ENCODE measurements at regions not wholly inside any gene's neighbourhood (a gene's known extent, or its start where the extent isn't known, plus 50 kb on each side); places are given as distances from the start of the nearest gene placed in this dataset.
A peak's percentile ranks its signal among the peaks of the same experiment; 100 is the strongest.
"Not testable (repeated sequence)": the region's sequence is repeated elsewhere in the genome, so short reads cannot be mapped to it uniquely, and the experiment has no call there.

DNA sequence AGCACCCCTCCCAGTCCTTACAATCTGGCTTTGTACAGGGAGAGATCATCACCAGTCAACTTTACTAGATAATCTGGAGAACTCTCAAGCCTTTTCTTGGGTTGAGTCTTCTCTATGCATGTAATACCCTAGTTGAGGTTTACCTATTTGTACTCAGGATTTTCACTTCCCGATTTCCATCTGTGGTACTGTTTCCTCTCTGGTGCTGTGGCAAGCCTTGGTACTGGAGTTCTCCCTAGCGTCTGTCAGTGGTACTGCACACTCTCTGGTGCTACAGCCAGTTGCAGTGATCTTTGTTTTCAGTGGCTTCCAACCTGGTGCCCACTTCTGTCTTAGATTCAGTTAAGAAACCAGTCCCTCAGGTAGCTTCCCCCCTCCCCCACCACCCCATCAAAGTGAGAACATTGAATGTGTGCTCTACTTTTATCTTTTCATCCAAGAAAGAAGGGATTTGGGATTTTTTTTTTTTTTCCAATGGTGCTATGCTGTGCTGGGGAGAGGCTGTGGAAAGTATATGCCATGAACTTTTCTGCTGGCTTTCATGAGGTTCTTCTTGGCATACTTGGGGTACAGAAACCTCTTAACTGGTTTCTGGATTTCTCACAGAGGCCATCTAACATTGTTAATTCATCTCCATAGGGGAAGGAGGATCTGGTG is 69.4 kb upstream of the EVL start:
- peak; percentile 40 to 59 for DNase-seq (ENCODE audit: low read depth in 2 of 2)

DNA sequence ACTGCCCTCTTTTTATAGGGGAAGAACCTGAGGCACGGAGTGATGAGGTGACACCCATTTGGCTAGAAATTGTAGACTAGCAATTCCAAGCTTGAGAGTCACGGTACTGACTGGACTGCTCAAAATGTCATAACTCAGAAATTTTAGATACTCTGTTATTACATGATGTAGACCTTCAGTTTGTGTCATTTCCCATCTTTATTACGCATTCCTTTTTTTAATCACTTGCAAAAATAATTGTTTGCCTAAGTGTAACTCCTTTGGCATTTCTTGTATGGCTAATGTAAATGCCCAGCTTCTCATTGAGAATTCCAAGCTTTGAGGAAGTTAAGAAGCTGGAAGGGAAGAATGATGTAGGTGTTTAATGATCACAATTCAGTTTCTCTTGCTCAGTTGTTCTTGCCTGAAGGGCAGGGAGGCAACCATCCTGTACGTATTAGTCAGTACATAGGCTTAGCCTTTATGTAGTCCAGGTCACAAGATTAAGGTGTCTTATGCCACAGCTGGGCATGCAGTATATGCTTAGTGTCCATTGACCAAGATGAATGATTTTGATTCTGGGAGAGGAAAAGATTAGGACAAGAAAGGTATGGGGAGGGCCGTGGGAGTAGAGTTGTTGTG is 68.2 kb upstream of the EVL start:
- no peak for DNase-seq (ENCODE audit: low read depth in 2 of 2)

DNA sequence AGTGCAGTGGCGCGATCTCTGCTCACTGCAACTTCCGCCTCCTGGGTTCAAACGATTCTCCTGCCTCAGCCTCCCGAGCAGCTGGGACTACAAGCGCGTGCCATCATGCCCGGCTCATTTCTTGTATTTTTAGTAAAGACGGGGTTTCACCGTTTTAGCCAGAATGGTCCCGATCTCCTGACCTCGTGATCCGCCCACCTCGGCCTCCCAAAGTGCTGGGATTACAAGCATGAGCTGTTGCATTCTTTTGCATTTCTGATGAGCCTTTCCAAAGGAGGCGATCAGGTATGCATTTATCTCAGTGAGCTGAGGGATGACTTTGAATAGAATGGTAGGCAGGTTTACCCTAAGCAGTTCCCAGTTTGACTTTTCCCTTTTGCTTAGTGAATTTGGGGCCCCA is 64.8 kb upstream of the EVL start:
- DNase-seq (ENCODE audit: low read depth in 2 of 2): not testable (repeated sequence)

DNA sequence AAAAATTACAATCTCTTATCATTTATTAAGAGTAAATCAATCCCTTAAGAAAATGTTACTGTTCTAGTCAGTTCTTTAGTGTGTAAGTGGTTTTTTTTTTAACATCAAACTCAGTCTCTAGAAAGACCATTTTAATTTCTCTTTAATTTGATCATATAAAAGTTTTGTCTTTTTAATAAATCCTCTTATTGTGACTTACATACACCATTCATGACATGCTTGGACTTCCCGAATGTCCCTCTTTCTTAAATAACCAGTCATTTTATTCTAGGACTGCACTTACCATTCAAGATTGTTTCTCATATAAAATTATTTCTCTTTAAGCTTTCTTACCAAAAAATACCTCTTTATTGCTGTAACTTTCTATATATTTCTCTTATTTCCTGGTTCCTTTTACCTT is 60.8 kb upstream of the EVL start:
- DNase-seq (ENCODE audit: low read depth in 2 of 2): no peak

DNA sequence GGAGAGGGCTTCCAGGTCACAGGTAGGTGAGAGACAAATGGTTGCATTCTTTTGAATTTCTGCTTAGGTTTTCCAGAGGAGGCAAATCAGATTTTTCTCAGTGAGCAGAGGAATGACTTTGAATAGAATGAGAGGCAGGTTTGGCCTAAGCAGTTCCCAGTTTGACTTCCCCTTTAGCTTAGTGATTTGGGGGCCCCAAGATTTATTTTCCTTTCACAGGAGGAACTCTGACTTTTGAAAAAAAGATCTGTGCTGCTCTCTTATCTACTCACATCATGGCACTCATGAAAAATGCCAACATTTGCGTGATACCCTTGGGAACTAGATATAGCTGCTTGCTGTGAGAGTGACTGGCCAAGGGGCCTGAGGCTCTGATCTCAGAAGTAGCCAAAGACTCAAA is 58.0 kb upstream of the EVL start:
- no peak for DNase-seq (ENCODE audit: low read depth in 2 of 2)

DNA sequence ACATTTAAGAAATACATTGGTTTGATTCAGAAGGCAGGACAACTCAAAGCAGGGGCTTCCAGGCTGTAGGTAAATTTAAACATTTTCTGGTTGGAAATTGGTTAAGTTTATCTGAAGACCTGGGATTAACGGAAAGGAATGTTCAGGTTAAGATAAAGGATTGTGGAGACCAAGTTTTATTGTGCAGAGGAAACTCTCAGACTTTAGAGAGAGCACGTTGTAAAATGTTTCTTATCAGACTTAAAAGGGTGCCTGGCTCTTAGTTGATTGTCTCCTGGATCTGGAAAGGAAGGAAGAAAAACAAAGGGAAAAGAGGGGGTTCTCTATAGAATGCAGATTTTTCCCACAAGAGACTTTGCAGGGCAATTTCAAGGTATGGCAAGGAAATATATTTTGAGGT is 55.4 kb upstream of the EVL start:
- not testable (repeated sequence) for DNase-seq (ENCODE audit: low read depth in 2 of 2)

DNA sequence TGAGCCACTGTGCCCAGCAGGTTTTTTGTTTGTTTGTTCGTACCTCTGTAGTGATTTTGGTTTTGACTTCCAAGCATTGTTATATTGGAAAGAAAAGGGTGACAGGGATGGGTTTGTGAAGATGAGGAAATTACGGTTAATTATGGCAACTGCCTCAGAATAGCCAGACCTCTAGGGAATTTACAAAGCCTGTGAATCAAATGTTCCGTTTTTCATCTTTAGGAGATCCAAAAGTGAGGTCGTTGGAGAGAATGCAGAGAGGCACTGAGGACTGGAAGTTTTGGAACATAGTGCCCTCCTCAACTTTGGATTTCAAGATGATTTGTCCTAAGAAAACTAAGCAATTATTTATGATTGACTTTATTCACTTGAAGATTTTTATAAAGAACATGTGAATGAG is 54.5 kb upstream of the EVL start:
- no peak for DNase-seq (ENCODE audit: low read depth in 2 of 2)

DNA sequence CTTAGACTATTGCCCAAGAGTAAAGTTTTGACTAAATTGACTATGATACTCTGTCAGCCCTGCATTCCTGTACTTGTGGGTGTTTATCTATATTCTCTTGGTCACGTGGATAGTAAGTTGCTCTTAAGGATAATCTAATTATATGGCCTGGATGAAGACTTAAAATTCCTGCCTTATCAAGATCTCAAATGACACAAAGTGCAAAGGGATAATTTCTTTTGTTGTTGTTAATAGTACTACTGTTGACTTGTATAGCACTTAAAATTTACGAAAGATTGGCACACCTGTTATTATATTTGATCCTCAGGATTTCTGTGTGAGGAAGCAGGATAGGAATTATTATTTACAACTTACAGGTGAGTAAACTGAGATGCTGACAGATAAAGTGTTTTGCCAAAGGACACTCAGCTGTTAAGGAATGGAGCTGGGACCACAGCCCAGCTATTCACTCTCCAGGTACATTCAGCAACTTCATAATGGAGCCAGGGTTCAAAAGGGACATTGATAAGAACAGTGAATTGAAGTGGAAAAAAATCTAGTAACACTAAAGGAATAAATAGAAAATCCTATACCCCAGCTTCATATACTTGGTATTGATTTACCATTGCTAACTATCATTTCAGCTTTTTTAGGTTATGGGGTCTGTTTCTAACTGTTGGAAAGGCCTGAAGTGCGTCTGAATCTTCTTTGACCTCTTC is 53.4 kb upstream of the EVL start:
- no peak for DNase-seq (ENCODE audit: low read depth in 2 of 2)

DNA sequence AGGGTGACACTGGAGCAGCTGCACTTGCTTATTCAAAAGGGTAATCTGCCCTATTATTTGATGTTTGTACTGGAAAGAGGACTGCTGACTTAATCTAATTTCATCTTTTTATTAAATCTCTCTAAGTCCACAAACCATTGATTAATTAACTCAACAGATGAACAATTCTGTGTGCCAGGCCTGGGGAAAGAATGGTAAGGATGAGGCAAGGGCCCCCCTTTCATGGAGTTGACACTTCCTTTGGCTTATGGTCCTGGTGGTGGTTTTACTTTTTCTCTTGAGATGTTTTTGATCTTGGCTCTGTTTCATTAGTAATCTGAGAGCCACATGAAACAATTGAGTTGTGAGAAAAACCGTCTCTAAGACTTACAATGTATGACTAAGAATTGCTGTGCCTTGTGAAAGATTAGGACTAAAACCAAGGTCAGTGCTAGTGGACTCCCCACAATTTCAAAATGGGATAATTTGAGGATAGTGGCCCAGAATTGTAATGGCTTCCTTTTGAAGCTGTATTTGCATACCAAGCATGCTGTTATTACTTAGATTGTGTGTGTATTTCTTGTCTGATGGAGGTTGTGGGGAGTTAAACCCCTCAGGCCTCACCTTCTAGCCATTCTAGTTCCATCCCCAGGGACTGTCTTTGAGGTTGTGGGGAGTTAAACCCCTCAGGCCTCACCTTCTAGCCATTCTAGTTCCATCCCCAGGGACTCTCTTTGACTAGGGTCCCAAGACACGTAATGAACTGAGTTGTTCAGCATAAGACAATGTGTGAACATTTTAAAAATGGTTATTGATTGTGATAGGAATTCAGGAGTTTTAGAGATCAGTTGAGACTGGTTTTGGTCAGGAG is 52.5 kb upstream of the EVL start:
- no peak for DNase-seq (ENCODE audit: low read depth in 2 of 2)

DNA sequence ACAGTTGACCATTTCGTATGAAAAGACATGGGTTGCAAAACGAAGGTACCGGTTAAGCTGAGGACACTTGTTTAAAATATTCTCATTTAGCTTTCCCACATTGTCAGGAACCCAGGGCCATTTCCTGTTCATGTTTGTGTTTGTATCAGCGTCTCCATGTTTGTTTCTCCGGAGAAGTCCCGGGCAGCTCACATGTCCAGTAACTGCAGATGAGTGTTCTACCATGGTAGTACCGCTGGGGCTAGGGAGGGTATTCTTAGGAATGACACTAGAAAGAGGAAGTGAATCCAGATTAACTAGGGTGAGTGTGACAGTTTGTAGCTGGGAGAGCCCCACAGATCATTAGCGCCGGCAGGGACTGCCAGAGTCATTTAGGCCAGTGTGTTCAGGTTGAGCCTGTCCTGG is 50.0 kb upstream of the EVL start:
- no peak for DNase-seq (ENCODE audit: low read depth in 2 of 2)
